K562 (cell line): ENCODE measurements at regions not wholly inside any gene's neighbourhood (a gene's known extent, or its start where the extent isn't known, plus 50 kb on each side); places are given as distances from the start of the nearest gene placed in this dataset.

Source experiments
- ATAC-seq: fragments of 200-7000 bp; cut with Tn5 transposase; 3 replicates; pipeline ENCODE4 v1.9.1; 2020; ENCODE audit warnings: moderate library complexity
- BruUV-seq: library from RNA; stranded (reverse); fragments of 400-500 nt; replicated peaks from 2 replicates; lab custom pipeline; 2021; lab: Mats Ljungman, UMichigan
- CTCF ChIA-PET: fragments of 300-600 bp; formaldehyde crosslinking; extraction: SDS; loops from one replicate; lab custom pipeline; 2021; ENCODE audit warnings: low intra/inter-chr PET ratio; lab: Yijun Ruan, JAX
- POLR2A ChIA-PET: fragments of 300-600, 350-650 bp; sonication (Branson Sonifier 250); formaldehyde crosslinking; extraction: SDS; loops from one replicate; lab custom pipeline; 2021; ENCODE audit warnings: antibody characterized with exemption, inconsistent platforms; lab: Yijun Ruan, JAX
- DNase-seq, 4 experiments: peaks; one replicate each; pipeline versions ENCODE4 v3.0.0 to v3.0.0-alpha.2; 2011 to 2018; ENCODE audit warnings: low spot score in 3 of 4, mixed read lengths in 3 of 4; ENCODE audit errors: extremely low read depth in 1 of 4
- FAIRE-seq: peaks from 2 replicates; lab custom pipeline; 2011; peaks lifted over from hg19 to GRCh38; lab: Jason Lieb, UNC
- H2AFZ ChIP-seq: 2 replicates; pipeline ENCODE4 v1.6.0; 2011; ENCODE audit warnings: low read depth, low read length, control low read depth, inconsistent platforms
- H3K27ac ChIP-seq: fragments of 200-600 bp; 3 replicates; pipeline ENCODE4 v1.8.0; 2011; ENCODE audit warnings: low read depth, mild to moderate bottlenecking, control low read depth, inconsistent platforms, low read length, moderate library complexity, mixed read lengths; ENCODE audit errors: extremely low read depth
- H3K27me3 ChIP-seq, 2 experiments: fragments of 300-600 bp in 1 of 2; 2 replicates in 1 of 2; 3 replicates in 1 of 2; pipeline versions ENCODE4 v1.6.0 to v1.8.0; 2011; ENCODE audit warnings: inconsistent platforms in 2 of 2, low read length in 2 of 2, mild to moderate bottlenecking in 1 of 2, mixed read lengths in 1 of 2, moderate library complexity in 1 of 2; ENCODE audit not compliant: control insufficient read depth in 2 of 2, insufficient read depth in 2 of 2
- H3K36me3 ChIP-seq: fragments of 300-600 bp; 3 replicates; pipeline ENCODE4 v1.8.0; 2011; ENCODE audit warnings: mild to moderate bottlenecking, low read length, inconsistent platforms; ENCODE audit not compliant: control insufficient read depth, insufficient read depth
- H3K4me1 ChIP-seq, 2 experiments: fragments of 200-600 bp in 1 of 2; replicated peaks in 1 of 2; 2 replicates in 1 of 2; 3 replicates in 1 of 2; pipeline versions ENCODE4 v1.5.1 to v1.8.0; 2011; ENCODE audit warnings: inconsistent platforms in 2 of 2, low read length in 2 of 2, mild to moderate bottlenecking in 1 of 2, mixed read lengths in 1 of 2, moderate library complexity in 1 of 2; ENCODE audit not compliant: control insufficient read depth in 2 of 2, insufficient read depth in 2 of 2
- H3K4me2 ChIP-seq: 2 replicates; pipeline ENCODE4 v1.6.1; 2011; ENCODE audit warnings: low read length, control low read depth, inconsistent platforms, mixed read lengths; ENCODE audit not compliant: insufficient read depth
- H3K4me3 ChIP-seq: fragments of 200-600 bp; sonication (generic), shearing (Covaris generic); 2 replicates; pipeline ENCODE4 v1.5.1; 2016; ENCODE audit warnings: control low read depth, inconsistent platforms
- H3K79me2 ChIP-seq: fragments of 200-600 bp; 3 replicates; pipeline ENCODE4 v1.8.0; 2011; ENCODE audit warnings: low read length, inconsistent platforms; ENCODE audit not compliant: control insufficient read depth, insufficient read depth
- H3K9ac ChIP-seq, 2 experiments: 2 replicates each; pipeline versions ENCODE4 v1.6.0 to v1.6.1; 2011; ENCODE audit warnings: low read depth in 2 of 2, low read length in 2 of 2, control low read depth in 1 of 2, inconsistent platforms in 1 of 2, mild to moderate bottlenecking in 1 of 2, mixed read lengths in 1 of 2; ENCODE audit not compliant: insufficient read depth in 1 of 2
- H3K9me1 ChIP-seq: one replicate; pipeline ENCODE4 v1.6.0; 2011; ENCODE audit warnings: inconsistent platforms, mild to moderate bottlenecking, low read length, moderate library complexity; ENCODE audit not compliant: control insufficient read depth, insufficient read depth
- H3K9me3 ChIP-seq: replicated peaks from 2 replicates; pipeline ENCODE4 v1.5.1; 2011; ENCODE audit warnings: low read depth, low read length, inconsistent platforms; ENCODE audit not compliant: control insufficient read depth, insufficient read depth
- H4K20me1 ChIP-seq: replicated peaks from 2 replicates; pipeline ENCODE4 v1.6.1; 2011; ENCODE audit warnings: low read length, inconsistent platforms, mixed read lengths; ENCODE audit not compliant: control insufficient read depth, insufficient read depth
- ADNP ChIP-seq: fragments of 200-800 bp; sonication (Bioruptor generic); IDR thresholded peaks from 2 replicates; pipeline ENCODE4 v1.6.1; 2016; ENCODE audit warnings: missing genetic modification characterization, missing compliant biosample characterization
- CEBPZ ChIP-seq: fragments of 150-350 bp; IDR thresholded peaks from 2 replicates; pipeline ENCODE4 v1.6.1; 2014; ENCODE audit warnings: low read depth, mild to moderate bottlenecking, low read length, borderline replicate concordance
- KDM1A ChIP-seq, 2 experiments: fragments of 450-650 bp; IDR thresholded peaks; 2 replicates each; pipeline ENCODE4 v1.6.1; 2016; ENCODE audit warnings: mild to moderate bottlenecking in 2 of 2
- RBM25 ChIP-seq: fragments of 200-400 bp; formaldehyde crosslinking; IDR thresholded peaks from 2 replicates; pipeline ENCODE4 v1.6.1; 2018; ENCODE audit warnings: low read length, low read depth, moderate library complexity; ENCODE audit not compliant: severe bottlenecking
- WGBS: fragments of 100-300 bp; shearing (Covaris generic); methylation state at CpG from one replicate; pipeline ENCODE4 v1.1.6; 2016; ENCODE audit warnings: low coverage, mixed read lengths; ENCODE audit not compliant: insufficient coverage; ENCODE audit errors: missing lambda C conversion rate; 5-methylcytosine and 5-hydroxymethylcytosine counted together
- in situ Hi-C: fragments of 300-500 bp; cut with MboI; formaldehyde crosslinking; loops from 4 replicates; pipeline ENCODE4 v1.15.0; 2018; ENCODE audit warnings: inconsistent platforms, mixed read lengths
- intact Hi-C: fragments of 100-400 bp; cut with micrococcal nuclease; formaldehyde crosslinking; loops from 2 replicates; pipeline ENCODE4 v1.14.2; 2022
- TF ChIP-seq, protein P1 (sequence below): sonication (generic); formaldehyde crosslinking; IDR thresholded peaks from 2 replicates; pipeline ENCODE4 v1.4.0; 2020; ENCODE audit warnings: mild to moderate bottlenecking, missing genetic modification reagents

- ATAC-seq (no peak), FAIRE-seq (no peak)
- CTCF ChIA-PET: no interaction called here
Measured at GRCh38 chr10:78690354-78691111, 378.2 kb upstream of the ZMIZ1 start.

More at GRCh38 chr10:78690354-78691111, 378.2 kb upstream of the ZMIZ1 start:
- Histone ChIP-seq H3K79me2 (no peaks in the 10 kb centered on the region), H3K9ac (no peak overlapping the region), H3K27ac (no peak overlapping the region), H3K4me1 (no peaks in the 10 kb centered on the region), H2AFZ (no peak overlapping the region), H3K9me3 (no peaks in the 10 kb centered on the region), H3K27me3 (peaks cover 0 to 11% of the 10 kb centered on the region in 2 experiments; a peak in 3 of 5 replicates), H3K9me1 (no peaks in the 10 kb centered on the region), H3K36me3 (no peaks in the 10 kb centered on the region), H3K4me3 (no peak overlapping the region), H3K4me2 (no peak overlapping the region)
- WGBS: 0% methylated on average over 3 of the region's 3 CpGs
- intact Hi-C loops (no loop called here), in situ Hi-C loops (no loop called here)
- TF ChIP-seq RBM25 (peak; percentile 94), CEBPZ (no peak), ADNP (tag) (0 out of 2 replicates have a peak, but pooled peaks have one; percentile 40), KDM1A (IDR thresholded peaks at IDR 0.05) (0 out of 4 replicates have a peak, but pooled peaks of 1 of the 2 experiments have one; percentile 35)
- TF ChIP-seq, protein P1, sequence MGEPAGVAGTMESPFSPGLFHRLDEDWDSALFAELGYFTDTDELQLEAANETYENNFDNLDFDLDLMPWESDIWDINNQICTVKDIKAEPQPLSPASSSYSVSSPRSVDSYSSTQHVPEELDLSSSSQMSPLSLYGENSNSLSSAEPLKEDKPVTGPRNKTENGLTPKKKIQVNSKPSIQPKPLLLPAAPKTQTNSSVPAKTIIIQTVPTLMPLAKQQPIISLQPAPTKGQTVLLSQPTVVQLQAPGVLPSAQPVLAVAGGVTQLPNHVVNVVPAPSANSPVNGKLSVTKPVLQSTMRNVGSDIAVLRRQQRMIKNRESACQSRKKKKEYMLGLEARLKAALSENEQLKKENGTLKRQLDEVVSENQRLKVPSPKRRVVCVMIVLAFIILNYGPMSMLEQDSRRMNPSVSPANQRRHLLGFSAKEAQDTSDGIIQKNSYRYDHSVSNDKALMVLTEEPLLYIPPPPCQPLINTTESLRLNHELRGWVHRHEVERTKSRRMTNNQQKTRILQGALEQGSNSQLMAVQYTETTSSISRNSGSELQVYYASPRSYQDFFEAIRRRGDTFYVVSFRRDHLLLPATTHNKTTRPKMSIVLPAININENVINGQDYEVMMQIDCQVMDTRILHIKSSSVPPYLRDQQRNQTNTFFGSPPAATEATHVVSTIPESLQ (CRISPR knock-in tag): no peak
- TF ChIP-seq, all 486 proteins: peak for 3
- POLR2A ChIA-PET: interaction anchor here (1.4 kb wide), 1 partner anchor 14 kb away, joined by 3 read pairs; no protein-coding TSS in a partner anchor
- no peaks in the 10 kb centered on the region; the same call in 1 of the 2 replicates for H4K20me1 ChIP-seq
- BruUV-seq: no TSS peak
- no peak for DNase-seq
